ENCODE measurements at regions not wholly inside any gene's neighbourhood (a gene's known extent, or its start where the extent isn't known, plus 50 kb on each side); places are given as distances from the start of the nearest gene placed in this dataset.
"Not testable (repeated sequence)": the region's sequence is repeated elsewhere in the genome, so short reads cannot be mapped to it uniquely, and the experiment has no call there.

GRCh38 chr11:45743556-45744468, 61.1 kb upstream of the SLC35C1 start:
- H3K4me3 ChIP-seq (ENCODE audit: low read length in 2 of 2): no peak overlapping the region
- H3K9me3 ChIP-seq (ENCODE audit: control insufficient read depth in 1 of 2, low read length in 2 of 2): no peaks in the 10 kb centered on the region
- DNase-seq: no peak
- no peak overlapping the region for H3K27ac ChIP-seq (ENCODE audit: low read depth, low read length)
- Mint-ChIP-seq H3K36me3 (no peaks in the 10 kb centered on the region), H3K4me3 (no peak overlapping the region), H3K27ac (no peak overlapping the region), H3K4me1 (no peaks in the 10 kb centered on the region), H3K27me3 (peaks cover 6 to 7% of the 10 kb centered on the region in 2 donors), H3K9me3 (no peaks in the 10 kb centered on the region)
- POLR2A ChIA-PET (ENCODE audit: partially characterized antibody): no interaction called here
- no peaks in the 10 kb centered on the region for H3K27me3 ChIP-seq (ENCODE audit: insufficient read depth, low read length)
- H3K4me1 ChIP-seq (ENCODE audit: insufficient read depth, low read length): no peaks in the 10 kb centered on the region
- CTCF ChIA-PET (ENCODE audit: partially characterized antibody): no interaction called here
- H3K36me3 ChIP-seq (ENCODE audit: insufficient read depth, low read length): no peaks in the 10 kb centered on the region
- intact Hi-C loops (cut with micrococcal nuclease): no loop called here

- CTCF ChIA-PET (ENCODE audit: partially characterized antibody): no interaction called here
- intact Hi-C loops (cut with micrococcal nuclease): no loop called here
- Histone ChIP-seq H3K4me3 (ENCODE audit: low read length in 2 of 2) (no peak overlapping the region), H3K36me3 (ENCODE audit: insufficient read depth, low read length) (no peaks in the 10 kb centered on the region), H3K27me3 (ENCODE audit: insufficient read depth, low read length) (no peaks in the 10 kb centered on the region), H3K9me3 (ENCODE audit: control insufficient read depth in 1 of 2, low read length in 2 of 2) (no peaks in the 10 kb centered on the region), H3K27ac (ENCODE audit: low read depth, low read length) (no peak overlapping the region), H3K4me1 (ENCODE audit: insufficient read depth, low read length) (no peaks in the 10 kb centered on the region)
- no peak for DNase-seq
- POLR2A ChIA-PET (ENCODE audit: partially characterized antibody): no interaction called here
- H3K36me3 Mint-ChIP-seq: no peaks in the 10 kb centered on the region
- H3K4me1 Mint-ChIP-seq: no peaks in the 10 kb centered on the region
- peaks cover 5 to 7% of the 10 kb centered on the region in 2 donors for H3K27me3 Mint-ChIP-seq
- H3K4me3 Mint-ChIP-seq: no peak overlapping the region
- no peak overlapping the region for H3K27ac Mint-ChIP-seq
- H3K9me3 Mint-ChIP-seq: no peaks in the 10 kb centered on the region
Measured at GRCh38 chr11:45741582-45741981, 63.4 kb upstream of the SLC35C1 start.

GRCh38 chr11:45741032-45741431, 63.9 kb upstream of the SLC35C1 start:
- Mint-ChIP-seq H3K27me3 (peaks cover 5 to 8% of the 10 kb centered on the region in 2 donors), H3K4me1 (no peaks in the 10 kb centered on the region), H3K36me3 (no peaks in the 10 kb centered on the region), H3K4me3 (no peak overlapping the region), H3K27ac (no peak overlapping the region), H3K9me3 (peaks cover 0 to 2% (median 0%) of the 10 kb centered on the region in 8 donors)
- H3K9me3 ChIP-seq (ENCODE audit: control insufficient read depth in 1 of 2, low read length in 2 of 2): no peaks in the 10 kb centered on the region
- H3K4me1 ChIP-seq (ENCODE audit: insufficient read depth, low read length): no peaks in the 10 kb centered on the region
- H3K27ac ChIP-seq (ENCODE audit: low read depth, low read length): no peak overlapping the region
- H3K4me3 ChIP-seq (ENCODE audit: low read length in 2 of 2): no peak overlapping the region
- POLR2A ChIA-PET (ENCODE audit: partially characterized antibody): no interaction called here
- no peaks in the 10 kb centered on the region for H3K27me3 ChIP-seq (ENCODE audit: insufficient read depth, low read length)
- no peaks in the 10 kb centered on the region for H3K36me3 ChIP-seq (ENCODE audit: insufficient read depth, low read length)
- no peak for DNase-seq
- CTCF ChIA-PET (ENCODE audit: partially characterized antibody): no interaction called here
- intact Hi-C loops (cut with micrococcal nuclease): no loop called here

GRCh38 chr11:45739866-45740265, 65.1 kb upstream of the SLC35C1 start:
- Mint-ChIP-seq H3K36me3 (no peaks in the 10 kb centered on the region), H3K4me1 (no peaks in the 10 kb centered on the region), H3K27ac (no peak overlapping the region), H3K27me3 (peaks cover 3 to 9% of the 10 kb centered on the region in 2 donors), H3K9me3 (peaks cover 0 to 2% (median 0%) of the 10 kb centered on the region in 8 donors), H3K4me3 (no peak overlapping the region)
- POLR2A ChIA-PET (ENCODE audit: partially characterized antibody): no interaction called here
- intact Hi-C loops (cut with micrococcal nuclease): no loop called here
- Histone ChIP-seq H3K9me3 (ENCODE audit: control insufficient read depth in 1 of 2, low read length in 2 of 2) (no peaks in the 10 kb centered on the region), H3K27me3 (ENCODE audit: insufficient read depth, low read length) (no peaks in the 10 kb centered on the region), H3K4me3 (ENCODE audit: low read length in 2 of 2) (no peak overlapping the region), H3K27ac (ENCODE audit: low read depth, low read length) (no peak overlapping the region), H3K36me3 (ENCODE audit: insufficient read depth, low read length) (no peaks in the 10 kb centered on the region), H3K4me1 (ENCODE audit: insufficient read depth, low read length) (no peaks in the 10 kb centered on the region)
- CTCF ChIA-PET (ENCODE audit: partially characterized antibody): no interaction called here
- no peak for DNase-seq

GRCh38 chr11:45739071-45739470, 65.9 kb upstream of the SLC35C1 start:
- H3K4me1 Mint-ChIP-seq; POLR2A ChIA-PET (ENCODE audit: partially characterized antibody): not testable (repeated sequence)
- H3K27me3 Mint-ChIP-seq: peaks cover 3 to 14% of the 10 kb centered on the region in 2 donors

GRCh38 chr11:45738194-45738593, 66.8 kb upstream of the SLC35C1 start:
- H3K4me1 Mint-ChIP-seq; H3K36me3 ChIP-seq (ENCODE audit: insufficient read depth, low read length); H3K4me3 ChIP-seq (ENCODE audit: low read length in 2 of 2); H3K9me3 Mint-ChIP-seq; intact Hi-C loops (cut with micrococcal nuclease); CTCF ChIA-PET (ENCODE audit: partially characterized antibody); H3K9me3 ChIP-seq (ENCODE audit: control insufficient read depth in 1 of 2, low read length in 2 of 2); H3K27me3 Mint-ChIP-seq; DNase-seq; POLR2A ChIA-PET (ENCODE audit: partially characterized antibody); H3K36me3 Mint-ChIP-seq; H3K27ac ChIP-seq (ENCODE audit: low read depth, low read length); H3K4me1 ChIP-seq (ENCODE audit: insufficient read depth, low read length); H3K27me3 ChIP-seq (ENCODE audit: insufficient read depth, low read length); H3K27ac Mint-ChIP-seq; H3K4me3 Mint-ChIP-seq: not testable (repeated sequence)

More at GRCh38 chr11:45739071-45739470, 65.9 kb upstream of the SLC35C1 start:
- CTCF ChIA-PET (ENCODE audit: partially characterized antibody); H3K9me3 Mint-ChIP-seq; DNase-seq; H3K27ac ChIP-seq (ENCODE audit: low read depth, low read length); H3K36me3 Mint-ChIP-seq; H3K36me3 ChIP-seq (ENCODE audit: insufficient read depth, low read length); H3K27me3 ChIP-seq (ENCODE audit: insufficient read depth, low read length); H3K4me1 ChIP-seq (ENCODE audit: insufficient read depth, low read length); intact Hi-C loops (cut with micrococcal nuclease); H3K9me3 ChIP-seq (ENCODE audit: control insufficient read depth in 1 of 2, low read length in 2 of 2); H3K4me3 ChIP-seq (ENCODE audit: low read length in 2 of 2); H3K27ac Mint-ChIP-seq; H3K4me3 Mint-ChIP-seq: not testable (repeated sequence)

GRCh38 chr11:45737056-45737455, 67.9 kb upstream of the SLC35C1 start:
- H3K9me3 ChIP-seq (ENCODE audit: control insufficient read depth in 1 of 2, low read length in 2 of 2): no peaks in the 10 kb centered on the region
- Mint-ChIP-seq H3K27ac (no peak overlapping the region), H3K4me3 (no peak overlapping the region), H3K4me1 (no peaks in the 10 kb centered on the region), H3K36me3 (no peaks in the 10 kb centered on the region), H3K9me3 (peaks cover 0 to 2% (median 0%) of the 10 kb centered on the region in 8 donors), H3K27me3 (peaks cover 0 to 7% of the 10 kb centered on the region in 2 donors)
- H3K4me1 ChIP-seq (ENCODE audit: insufficient read depth, low read length): no peaks in the 10 kb centered on the region
- H3K27me3 ChIP-seq (ENCODE audit: insufficient read depth, low read length): no peaks in the 10 kb centered on the region
- no peaks in the 10 kb centered on the region for H3K36me3 ChIP-seq (ENCODE audit: insufficient read depth, low read length)
- DNase-seq: no peak
- ChIA-PET POLR2A (ENCODE audit: partially characterized antibody) (no interaction called here), CTCF (ENCODE audit: partially characterized antibody) (no interaction called here)
- H3K27ac ChIP-seq (ENCODE audit: low read depth, low read length): no peak overlapping the region
- intact Hi-C loops (cut with micrococcal nuclease): no loop called here
- H3K4me3 ChIP-seq (ENCODE audit: low read length in 2 of 2): no peak overlapping the region
